PFSK-1 (cell line): ENCODE measurements at regions not wholly inside any gene's neighbourhood (a gene's known extent, or its start where the extent isn't known, plus 50 kb on each side); places are given as distances from the start of the nearest gene placed in this dataset.

Experiments
- FOXP2 ChIP-seq: optimal IDR thresholded peaks from 2 replicates; pipeline ENCODE3; 2011; ENCODE audit warnings: borderline replicate concordance, control low read depth, inconsistent platforms; ENCODE audit not compliant: insufficient read depth; ENCODE audit errors: extremely low read length, extremely low read depth
- POLR2AphosphoS5 ChIP-seq: IDR thresholded peaks from 2 replicates; pipeline ENCODE4 v1.6.1; 2012; ENCODE audit warnings: low read depth, mild to moderate bottlenecking, control low read depth, low read length, moderate library complexity
- REST ChIP-seq, 2 experiments: IDR thresholded peaks; 2 replicates each; pipeline versions ENCODE4 v1.6.1 to v1.8.0; 2011 to 2012; ENCODE audit warnings: low read depth in 2 of 2, low read length in 2 of 2, control low read depth in 1 of 2, inconsistent platforms in 1 of 2, mild to moderate bottlenecking in 1 of 2, moderate library complexity in 1 of 2; ENCODE audit not compliant: insufficient read depth in 1 of 2
- SIN3A ChIP-seq: IDR thresholded peaks from 2 replicates; pipeline ENCODE4 v1.6.1; 2012; ENCODE audit warnings: mild to moderate bottlenecking, low read length, moderate library complexity, borderline replicate concordance; ENCODE audit not compliant: insufficient read depth
- TAF1 ChIP-seq: IDR thresholded peaks from 2 replicates; pipeline ENCODE4 v1.6.1; 2012; ENCODE audit warnings: low read length, control low read depth, borderline replicate concordance; ENCODE audit not compliant: insufficient read depth

GRCh38 chrY:19083006-19083405 is 309.5 kb upstream of the HSFY2 start:
- TF ChIP-seq POLR2AphosphoS5 (no peak), REST (IDR thresholded peaks at IDR 0.05; ENCODE audit: insufficient read depth in 1 of 2, low read depth in 2 of 2, low read length in 2 of 2) (no peak), FOXP2 (no peak), TAF1 (no peak), SIN3A (no peak)

- TF ChIP-seq REST (IDR thresholded peaks at IDR 0.05; ENCODE audit: insufficient read depth in 1 of 2, low read depth in 2 of 2, low read length in 2 of 2) (no peak), SIN3A (no peak), POLR2AphosphoS5 (peak; percentile 3; the same call in 1 of the 2 replicates), FOXP2 (no peak)
Observed at GRCh38 chrY:19077698-19078113, 304.2 kb upstream of the HSFY2 start.

GRCh38 chrY:19076846-19077697 is 303.5 kb upstream of the HSFY2 start:
- TF ChIP-seq TAF1 = no peak
- no peak for TF ChIP-seq FOXP2
- no peak for TF ChIP-seq POLR2AphosphoS5
- no peak for TF ChIP-seq SIN3A
- TF ChIP-seq REST (IDR thresholded peaks at IDR 0.05; ENCODE audit: insufficient read depth in 1 of 2, low read depth in 2 of 2, low read length in 2 of 2) = no peak

GRCh38 chrY:19075471-19076253 is 302.1 kb upstream of the HSFY2 start:
- TF ChIP-seq FOXP2 (no peak), POLR2AphosphoS5 (peak; percentile 51; the same call in 1 of the 2 replicates)

- TF ChIP-seq POLR2AphosphoS5 = no peak
- no peak for TF ChIP-seq REST (IDR thresholded peaks at IDR 0.05; ENCODE audit: insufficient read depth in 1 of 2, low read depth in 2 of 2, low read length in 2 of 2)
- TF ChIP-seq SIN3A = no peak
- no peak for TF ChIP-seq FOXP2
- TF ChIP-seq TAF1 = no peak
Observed at GRCh38 chrY:19067435-19067834, 293.9 kb upstream of the HSFY2 start.
